H9 (cell line): ENCODE measurements at regions not wholly inside any gene's neighbourhood (a gene's known extent, or its start where the extent isn't known, plus 50 kb on each side); places are given as distances from the start of the nearest gene placed in this dataset.

Experiments
- DNase-seq: peaks from one replicate; pipeline ENCODE4 v3.0.0-alpha.2; 2017
- H2AFZ ChIP-seq: one replicate; pipeline ENCODE4 v1.6.1; 2013; ENCODE audit warnings: mild to moderate bottlenecking, low read length, control low read depth, moderate library complexity
- H2AK5ac ChIP-seq: 2 replicates; pipeline ENCODE4 v1.6.1; 2013; ENCODE audit warnings: low read length, control low read depth, mixed read lengths; ENCODE audit not compliant: insufficient read length
- H2BK120ac ChIP-seq: one replicate; pipeline ENCODE4 v1.6.1; 2013; ENCODE audit warnings: low read depth, mild to moderate bottlenecking, low read length, control low read depth, inconsistent platforms; ENCODE audit not compliant: poor library complexity, severe bottlenecking
- H2BK12ac ChIP-seq: 2 replicates; pipeline ENCODE4 v1.6.1; 2013; ENCODE audit warnings: low read length, control low read depth, mixed read lengths, low read depth; ENCODE audit not compliant: insufficient read length
- H2BK15ac ChIP-seq: 2 replicates; pipeline ENCODE4 v1.6.1; 2013; ENCODE audit warnings: low read depth, low read length, control low read depth
- H2BK20ac ChIP-seq: one replicate; pipeline ENCODE4 v1.6.1; 2013; ENCODE audit warnings: low read depth, mild to moderate bottlenecking, low read length, control low read depth, inconsistent platforms; ENCODE audit not compliant: poor library complexity, severe bottlenecking
- H2BK5ac ChIP-seq: 2 replicates; pipeline ENCODE4 v1.6.1; 2013; ENCODE audit warnings: low read length, control low read depth, mixed read lengths; ENCODE audit not compliant: insufficient read length
- H3K14ac ChIP-seq: 2 replicates; pipeline ENCODE4 v1.6.1; 2013; ENCODE audit warnings: low read length, control low read depth; ENCODE audit not compliant: insufficient read depth
- H3K18ac ChIP-seq: 2 replicates; pipeline ENCODE4 v1.6.1; 2013; ENCODE audit warnings: low read depth, mild to moderate bottlenecking, mixed read lengths, low read length, control low read depth; ENCODE audit not compliant: insufficient read length
- H3K23ac ChIP-seq: 2 replicates; pipeline ENCODE4 v1.6.1; 2013; ENCODE audit warnings: low read length, control low read depth, mixed read lengths, low read depth; ENCODE audit not compliant: insufficient read length
- H3K23me2 ChIP-seq: 2 replicates; pipeline ENCODE4 v1.6.1; 2013; ENCODE audit warnings: low read depth, mild to moderate bottlenecking, mixed read lengths, low read length, control low read depth; ENCODE audit not compliant: insufficient read length, poor library complexity, severe bottlenecking
- H3K27ac ChIP-seq: 2 replicates; pipeline ENCODE4 v1.5.1; 2013; ENCODE audit warnings: low read length, control low read depth, mixed read lengths, low read depth; ENCODE audit not compliant: insufficient read length
- H3K27me3 ChIP-seq: 2 replicates; pipeline ENCODE4 v1.6.1; 2013; ENCODE audit warnings: low read length, control low read depth, inconsistent platforms; ENCODE audit not compliant: insufficient read depth
- H3K4ac ChIP-seq: 2 replicates; pipeline ENCODE4 v1.6.1; 2013; ENCODE audit warnings: low read depth, mild to moderate bottlenecking, control low read depth, inconsistent platforms, low read length, moderate library complexity
- H3K4me1 ChIP-seq: 2 replicates; pipeline ENCODE4 v1.6.1; 2013; ENCODE audit warnings: low read length, control low read depth, inconsistent platforms; ENCODE audit not compliant: insufficient read depth
- H3K4me2 ChIP-seq: 2 replicates; pipeline ENCODE4 v1.6.1; 2013; ENCODE audit warnings: low read length, control low read depth, mixed read lengths; ENCODE audit not compliant: insufficient read length, insufficient read depth
- H3K56ac ChIP-seq: 2 replicates; pipeline ENCODE4 v1.6.1; 2013; ENCODE audit warnings: low read depth, mild to moderate bottlenecking, mixed read lengths, low read length, control low read depth; ENCODE audit not compliant: insufficient read length
- H3K79me1 ChIP-seq: 2 replicates; pipeline ENCODE4 v1.6.1; 2013; ENCODE audit warnings: low read depth, mild to moderate bottlenecking, moderate library complexity, low read length, control low read depth, inconsistent platforms; ENCODE audit not compliant: insufficient read depth, poor library complexity, severe bottlenecking
- H3K79me2 ChIP-seq: 2 replicates; pipeline ENCODE4 v1.6.1; 2013; ENCODE audit warnings: low read length, control low read depth, inconsistent platforms; ENCODE audit not compliant: insufficient read depth
- H3K9ac ChIP-seq: 2 replicates; pipeline ENCODE4 v1.6.1; 2013; ENCODE audit warnings: low read length, control low read depth, mixed read lengths; ENCODE audit not compliant: insufficient read length; ENCODE audit errors: extremely low read depth
- H3K9me3 ChIP-seq: one replicate; pipeline ENCODE4 v1.6.1; 2013; ENCODE audit warnings: low read depth, low read length, inconsistent platforms; ENCODE audit not compliant: control insufficient read depth
- H3T11ph ChIP-seq: one replicate; pipeline ENCODE4 v1.6.1; 2013; ENCODE audit warnings: mild to moderate bottlenecking, low read length, control low read depth, inconsistent platforms
- H4K20me1 ChIP-seq: one replicate; pipeline ENCODE4 v1.6.1; 2013; ENCODE audit not compliant: control insufficient read depth, insufficient read length, insufficient read depth
- H4K5ac ChIP-seq: 2 replicates; pipeline ENCODE4 v1.6.1; 2013; ENCODE audit warnings: low read depth, mild to moderate bottlenecking, mixed read lengths, low read length, control low read depth; ENCODE audit not compliant: insufficient read length
- H4K8ac ChIP-seq: replicated peaks from 2 replicates; pipeline ENCODE4 v1.6.1; 2013; ENCODE audit warnings: low read length, control low read depth, mixed read lengths, low read depth; ENCODE audit not compliant: insufficient read length
- H4K91ac ChIP-seq: 2 replicates; pipeline ENCODE4 v1.6.1; 2013; ENCODE audit warnings: low read depth, mild to moderate bottlenecking, moderate library complexity, mixed read lengths, low read length, control low read depth; ENCODE audit not compliant: insufficient read length
- H3K27ac Mint-ChIP-seq, 3 experiments: 2 replicates in 2 of 3; 3 replicates in 1 of 3; pipeline ENCODE4 v1.8.0; 2020 to 2021; ENCODE audit warnings: mixed read lengths in 3 of 3, mild to moderate bottlenecking in 1 of 3, moderate library complexity in 1 of 3
- H3K27me3 Mint-ChIP-seq: 2 replicates; pipeline ENCODE4 v1.8.0; 2021; ENCODE audit warnings: low read depth, mild to moderate bottlenecking, moderate library complexity, mixed read lengths
- H3K36me3 Mint-ChIP-seq, 3 experiments: 2 replicates in 2 of 3; 3 replicates in 1 of 3; pipeline ENCODE4 v1.8.0; 2020 to 2021; ENCODE audit warnings: low read depth in 3 of 3, mixed read lengths in 3 of 3; ENCODE audit not compliant: insufficient read depth in 1 of 3
- H3K4me1 Mint-ChIP-seq, 2 experiments: 2 replicates each; pipeline ENCODE4 v1.8.0; 2020; ENCODE audit warnings: mixed read lengths in 2 of 2
- H3K4me3 Mint-ChIP-seq, 2 experiments: 2 replicates in 1 of 2; 3 replicates in 1 of 2; pipeline ENCODE4 v1.8.0; 2020 to 2021; ENCODE audit warnings: mild to moderate bottlenecking in 2 of 2, mixed read lengths in 2 of 2, moderate library complexity in 1 of 2
- H3K9me3 Mint-ChIP-seq, 2 experiments: 2 replicates in 1 of 2; 3 replicates in 1 of 2; pipeline ENCODE4 v1.8.0; 2020; ENCODE audit warnings: mild to moderate bottlenecking in 2 of 2, mixed read lengths in 2 of 2, moderate library complexity in 1 of 2
- CTCF ChIP-seq: fragments of 200-600 bp; sonication (generic); conservative IDR thresholded peaks from 3 replicates; pipeline ENCODE4 v1.8.0; 2021; ENCODE audit warnings: antibody characterized with exemption, mild to moderate bottlenecking
- WGBS: extraction: QIAGEN DNeasy Blood & Tissue Kit; methylation state at CpG from one replicate; pipeline ENCODE4 v1.1.7; 2013; ENCODE audit warnings: missing lambda C conversion rate, low lambda C conversion rate, mixed read lengths; ENCODE audit not compliant: insufficient read length; ENCODE audit errors: extremely low coverage; 5-methylcytosine and 5-hydroxymethylcytosine counted together

- Mint-ChIP-seq H3K27me3 (no peaks in the 10 kb centered on the region; the same call in 1 of the 2 replicates), H3K36me3 (no peaks in the 10 kb centered on the region), H3K4me1 (peaks cover 5 to 13% of the 10 kb centered on the region in 2 experiments), H3K4me3 (no peak overlapping the region; a peak in 1 of 5 replicates), H3K27ac (no peak overlapping the region; a peak in 1 of 7 replicates), H3K9me3 (no peaks in the 10 kb centered on the region)
- H3K14ac ChIP-seq = no peak overlapping the region
- no peak overlapping the region for H3K56ac ChIP-seq
- H4K91ac ChIP-seq = no peak overlapping the region
- no peaks in the 10 kb centered on the region for H3K4me1 ChIP-seq
- no CpG with 5 or more reads among the region's 5 CpGs for WGBS
- no peak overlapping the region for H2BK20ac ChIP-seq
- H2BK5ac ChIP-seq = no peak overlapping the region
- no peak overlapping the region for H4K8ac ChIP-seq
- no peaks in the 10 kb centered on the region for H3K79me2 ChIP-seq
- no peak overlapping the region for H3K9ac ChIP-seq
- TF ChIP-seq CTCF = no peak
- no peak overlapping the region for H3K27ac ChIP-seq
- no peak overlapping the region for H3K18ac ChIP-seq
- H3K23ac ChIP-seq = no peak overlapping the region
- no peak overlapping the region for H3T11ph ChIP-seq
- H2BK15ac ChIP-seq = no peak overlapping the region
- no peak overlapping the region for H2BK12ac ChIP-seq
- no peak overlapping the region for H4K5ac ChIP-seq
- no peak overlapping the region for H3K4ac ChIP-seq
- H2AK5ac ChIP-seq = no peak overlapping the region
- DNase-seq = no peak
- no peaks in the 10 kb centered on the region for H3K79me1 ChIP-seq
- H3K9me3 ChIP-seq = no peaks in the 10 kb centered on the region
- H3K4me2 ChIP-seq = no peak overlapping the region
- H2BK120ac ChIP-seq = no peak overlapping the region
- no peak overlapping the region for H2AFZ ChIP-seq
- no peaks in the 10 kb centered on the region for H3K23me2 ChIP-seq
- no peaks in the 10 kb centered on the region for H3K27me3 ChIP-seq
- no peaks in the 10 kb centered on the region for H4K20me1 ChIP-seq
Observed at GRCh38 chr5:138631096-138631928, 56.1 kb upstream of the HSPA9 start.
